C4-2B (cell line): ENCODE measurements at regions not wholly inside any gene's neighbourhood (a gene's known extent, or its start where the extent isn't known, plus 50 kb on each side); places are given as distances from the start of the nearest gene placed in this dataset.

ENCODE experiments used
- H3K27ac ChIP-seq: fragments of 450-650 bp; 2 replicates; pipeline ENCODE4 v1.5.1; 2017
- CTCF ChIP-seq: fragments of 450-650 bp; conservative IDR thresholded peaks from 2 replicates; pipeline ENCODE4 v1.5.1; 2017; ENCODE audit warnings: mild to moderate bottlenecking
- ZFX ChIP-seq: fragments of 450-650 bp; IDR thresholded peaks from 2 replicates; pipeline ENCODE4 v1.6.1; 2017

- H3K27ac ChIP-seq, result no peak overlapping the region
- TF ChIP-seq CTCF, result no peak
- no peak for TF ChIP-seq ZFX
These were observed 55.8 kb upstream of the CDH6 start for GRCh38 chr5:31137676-31138075.

GRCh38 chr5:31135542-31135941 is 57.9 kb upstream of the CDH6 start:
- H3K27ac ChIP-seq, result no peak overlapping the region
- TF ChIP-seq ZFX, result no peak
- TF ChIP-seq CTCF, result no peak

- H3K27ac ChIP-seq, result no peak overlapping the region
These were observed 60.0 kb upstream of the CDH6 start for GRCh38 chr5:31133488-31133887.

GRCh38 chr5:31131381-31131891 is 62.0 kb upstream of the CDH6 start:
- TF ChIP-seq ZFX, result no peak
- H3K27ac ChIP-seq, result no peak overlapping the region

More at GRCh38 chr5:31133488-31133887, 60.0 kb upstream of the CDH6 start:
- TF ChIP-seq ZFX, result no peak
- no peak for TF ChIP-seq CTCF

- H3K27ac ChIP-seq, result no peak overlapping the region
- no peak for TF ChIP-seq CTCF
- TF ChIP-seq ZFX, result no peak
These were observed 62.8 kb upstream of the CDH6 start for GRCh38 chr5:31130676-31131075.

- TF ChIP-seq CTCF (no peak), ZFX (no peak)
- no peak overlapping the region for H3K27ac ChIP-seq
These were observed 68.7 kb upstream of the CDH6 start for GRCh38 chr5:31124651-31125305.

- no peak overlapping the region for H3K27ac ChIP-seq
- TF ChIP-seq ZFX, result no peak
- no peak for TF ChIP-seq CTCF
These were observed 69.5 kb upstream of the CDH6 start for GRCh38 chr5:31124026-31124425.
